IMR-90 (cell line): ENCODE measurements at regions not wholly inside any gene's neighbourhood (a gene's known extent, or its start where the extent isn't known, plus 50 kb on each side); places are given as distances from the start of the nearest gene placed in this dataset.

ENCODE experiments used
- ATAC-seq: fragments of 200-7000 bp; cut with Tn5 transposase; 2 replicates; pipeline ENCODE4 v1.9.1; 2020; ENCODE audit warnings: low read depth, mild to moderate bottlenecking, moderate library complexity
- BruUV-seq: library from RNA; stranded (reverse); fragments of 400-500 nt; replicated peaks from 2 replicates; lab custom pipeline; 2021; lab: Mats Ljungman, UMichigan
- CTCF ChIA-PET: fragments of 300-600 bp; formaldehyde crosslinking; extraction: SDS; loops from one replicate; lab custom pipeline; 2021; ENCODE audit warnings: antibody characterized with exemption; lab: Yijun Ruan, JAX
- POLR2A ChIA-PET: fragments of 300-600 bp; sonication (Branson Sonifier 250); formaldehyde crosslinking; loops from one replicate; lab custom pipeline; 2022; ENCODE audit warnings: antibody characterized with exemption; ENCODE audit not compliant: unreplicated experiment; lab: Charles Lee
- DNase-seq: peaks from one replicate; pipeline ENCODE4 v3.0.0; 2013
- H2AFZ ChIP-seq: replicated peaks from 2 replicates; pipeline ENCODE3; 2013; ENCODE audit warnings: low read length, mild to moderate bottlenecking; ENCODE audit not compliant: poor library complexity
- H2AK5ac ChIP-seq: 2 replicates; pipeline ENCODE4 v1.6.1; 2013; ENCODE audit warnings: low read depth, low read length, inconsistent platforms
- H2AK9ac ChIP-seq: replicated peaks from 2 replicates; pipeline ENCODE3; 2013; ENCODE audit warnings: mild to moderate bottlenecking, low read depth, low read length, moderate library complexity; ENCODE audit not compliant: poor library complexity
- H2BK120ac ChIP-seq: 2 replicates; pipeline ENCODE4 v1.6.1; 2013; ENCODE audit warnings: low read depth, low read length, inconsistent platforms
- H2BK15ac ChIP-seq: 3 replicates; pipeline ENCODE4 v1.6.1; 2013; ENCODE audit warnings: low read depth, low read length, inconsistent platforms
- H2BK20ac ChIP-seq: 2 replicates; pipeline ENCODE4 v1.6.1; 2013; ENCODE audit warnings: low read depth, mild to moderate bottlenecking, inconsistent platforms, low read length, moderate library complexity
- H2BK5ac ChIP-seq: 2 replicates; pipeline ENCODE4 v1.6.1; 2013; ENCODE audit warnings: mild to moderate bottlenecking, low read depth, low read length, inconsistent platforms; ENCODE audit not compliant: poor library complexity, severe bottlenecking
- H3K14ac ChIP-seq: replicated peaks from 2 replicates; pipeline ENCODE4 v1.6.1; 2013; ENCODE audit warnings: low read depth, low read length, inconsistent platforms
- H3K18ac ChIP-seq: 2 replicates; pipeline ENCODE4 v1.6.1; 2013; ENCODE audit warnings: low read depth, low read length, control low read depth
- H3K23ac ChIP-seq: 2 replicates; pipeline ENCODE4 v1.6.1; 2013; ENCODE audit warnings: low read depth, low read length, inconsistent platforms
- H3K27ac ChIP-seq: 2 replicates; pipeline ENCODE4 v1.5.1; 2013; ENCODE audit warnings: mild to moderate bottlenecking, control low read depth, low read length; ENCODE audit not compliant: insufficient read depth
- H3K27me3 ChIP-seq: 2 replicates; pipeline ENCODE4 v1.6.1; 2013; ENCODE audit warnings: low read length; ENCODE audit not compliant: control insufficient read depth, insufficient read depth
- H3K36me3 ChIP-seq: 2 replicates; pipeline ENCODE4 v1.6.1; 2013; ENCODE audit warnings: low read length, mixed read lengths; ENCODE audit not compliant: control insufficient read depth, insufficient read depth
- H3K4ac ChIP-seq: 2 replicates; pipeline ENCODE4 v1.6.1; 2013; ENCODE audit warnings: low read depth, low read length, inconsistent platforms
- H3K4me1 ChIP-seq: 2 replicates; pipeline ENCODE4 v1.6.1; 2013; ENCODE audit warnings: low read length, mixed read lengths; ENCODE audit not compliant: control insufficient read depth, insufficient read depth
- H3K4me2 ChIP-seq: 2 replicates; pipeline ENCODE4 v1.6.1; 2013; ENCODE audit warnings: low read depth, mild to moderate bottlenecking, control low read depth, low read length, moderate library complexity
- H3K4me3 ChIP-seq: 2 replicates; pipeline ENCODE4 v1.5.1; 2013; ENCODE audit warnings: low read depth, mild to moderate bottlenecking, control low read depth, low read length, moderate library complexity; ENCODE audit not compliant: insufficient read depth
- H3K56ac ChIP-seq: 2 replicates; pipeline ENCODE4 v1.6.1; 2013; ENCODE audit warnings: low read length, inconsistent platforms; ENCODE audit not compliant: insufficient read depth; ENCODE audit errors: extremely low read depth
- H3K79me1 ChIP-seq, 2 experiments: 2 replicates each; pipeline ENCODE4 v1.6.1; 2013; ENCODE audit warnings: low read length in 2 of 2, inconsistent platforms in 1 of 2, low read depth in 1 of 2
- H3K9ac ChIP-seq: 2 replicates; pipeline ENCODE4 v1.6.1; 2013; ENCODE audit warnings: low read depth, low read length, control low read depth
- H3K9me1 ChIP-seq: 2 replicates; pipeline ENCODE4 v1.6.1; 2013; ENCODE audit warnings: low read length, inconsistent platforms; ENCODE audit not compliant: insufficient read depth
- H3K9me3 ChIP-seq: 2 replicates; pipeline ENCODE4 v1.6.1; 2013; ENCODE audit warnings: low read length; ENCODE audit not compliant: control insufficient read depth, insufficient read depth
- H4K20me1 ChIP-seq: 2 replicates; pipeline ENCODE4 v1.6.1; 2013; ENCODE audit warnings: low read length, inconsistent platforms; ENCODE audit not compliant: insufficient read depth
- H4K5ac ChIP-seq: 2 replicates; pipeline ENCODE4 v1.6.1; 2013; ENCODE audit warnings: mild to moderate bottlenecking, low read depth, low read length, control low read depth
- H4K8ac ChIP-seq, 2 experiments: 2 replicates each; pipeline ENCODE4 v1.6.1; 2013; ENCODE audit warnings: low read depth in 2 of 2, low read length in 2 of 2, control low read depth in 1 of 2, inconsistent platforms in 1 of 2
- H4K91ac ChIP-seq: 2 replicates; pipeline ENCODE4 v1.6.1; 2013; ENCODE audit warnings: low read depth, low read length, inconsistent platforms; ENCODE audit not compliant: insufficient read depth
- BHLHE40 ChIP-seq: fragments of 150-350 bp; IDR thresholded peaks from 2 replicates; pipeline ENCODE4 v1.6.1; 2016; ENCODE audit warnings: mild to moderate bottlenecking, low read depth, low read length
- CEBPB ChIP-seq: IDR thresholded peaks from 2 replicates; pipeline ENCODE4 v1.6.1; 2012; ENCODE audit warnings: low read depth, low read length, improper control_type of control experiment
- CHD1 ChIP-seq: IDR thresholded peaks from 2 replicates; pipeline ENCODE4 v1.6.1; 2012; ENCODE audit warnings: low read depth, low read length, improper control_type of control experiment
- CTCF ChIP-seq: conservative IDR thresholded peaks from 2 replicates; pipeline ENCODE4 v1.5.1; 2012; ENCODE audit warnings: mild to moderate bottlenecking, low read depth, low read length, improper control_type of control experiment
- FOS ChIP-seq: fragments of 150-350 bp; IDR thresholded peaks from 2 replicates; pipeline ENCODE4 v1.6.1; 2016; ENCODE audit warnings: low read depth, low read length
- MAFK ChIP-seq: IDR thresholded peaks from 2 replicates; pipeline ENCODE4 v1.6.1; 2012; ENCODE audit warnings: low read depth, low read length, improper control_type of control experiment
- MAZ ChIP-seq: IDR thresholded peaks from 2 replicates; pipeline ENCODE4 v1.6.1; 2012; ENCODE audit warnings: low read depth, mild to moderate bottlenecking, low read length, improper control_type of control experiment, moderate library complexity, borderline replicate concordance
- MXI1 ChIP-seq: IDR thresholded peaks from 2 replicates; pipeline ENCODE4 v1.6.1; 2012; ENCODE audit warnings: low read depth, mild to moderate bottlenecking, low read length, moderate library complexity, borderline replicate concordance
- NFE2L2 ChIP-seq: fragments of 150-350 bp; IDR thresholded peaks from 2 replicates; pipeline ENCODE4 v1.6.1; 2016; ENCODE audit warnings: low read depth, mild to moderate bottlenecking, low read length
- POLR2A ChIP-seq: IDR thresholded peaks from 2 replicates; pipeline ENCODE4 v1.6.1; 2012; ENCODE audit warnings: mild to moderate bottlenecking, low read depth, low read length
- RAD21 ChIP-seq: IDR thresholded peaks from 2 replicates; pipeline ENCODE4 v1.6.1; 2012; ENCODE audit warnings: low read length, improper control_type of control experiment
- RCOR1 ChIP-seq: IDR thresholded peaks from 2 replicates; pipeline ENCODE4 v1.6.1; 2012; ENCODE audit warnings: mild to moderate bottlenecking, low read length, improper control_type of control experiment; ENCODE audit not compliant: insufficient replicate concordance
- RFX5 ChIP-seq: IDR thresholded peaks from 2 replicates; pipeline ENCODE4 v1.8.0; 2012; ENCODE audit warnings: low read depth, mild to moderate bottlenecking, low read length, moderate library complexity
- SMC3 ChIP-seq: fragments of 150-350 bp; IDR thresholded peaks from 2 replicates; pipeline ENCODE4 v1.6.1; 2016; ENCODE audit warnings: low read depth, mild to moderate bottlenecking, antibody characterized with exemption, low read length, moderate library complexity
- WGBS, 2 experiments: methylation state at CpG; one replicate each; pipeline versions ENCODE4 v1.1.5 to v1.1.7; 2013; ENCODE audit warnings: missing lambda C conversion rate in 2 of 2; ENCODE audit not compliant: insufficient read length in 1 of 2; ENCODE audit errors: extremely low coverage in 2 of 2; 5-methylcytosine and 5-hydroxymethylcytosine counted together
- dilution Hi-C: fragments of 300-500 bp; cut with HindIII; formaldehyde crosslinking; loops from one replicate; pipeline ENCODE4 v1.14.3; 2018; ENCODE audit warnings: low sequenced_read_pairs; ENCODE audit not compliant: unreplicated experiment
- in situ Hi-C: fragments of 300-500 bp; cut with MboI; formaldehyde crosslinking; loops from 3 replicates; pipeline ENCODE4 v1.14.3; 2019; ENCODE audit warnings: low sequenced_read_pairs, inconsistent platforms, mixed read lengths
- intact Hi-C: fragments of 100-400 bp; cut with micrococcal nuclease; formaldehyde crosslinking; loops from 2 replicates; pipeline ENCODE4 v1.10.0; 2022
- TF ChIP-seq, protein P1 (sequence below): fragments of 150-350 bp; IDR thresholded peaks from 2 replicates; pipeline ENCODE4 v1.6.1; 2017; ENCODE audit warnings: mild to moderate bottlenecking, antibody characterized with exemption, low read length, low read depth
- TF ChIP-seq, protein P2 (sequence below): fragments of 150-350 bp; IDR thresholded peaks from 2 replicates; pipeline ENCODE4 v1.6.1; 2016; ENCODE audit warnings: low read depth, mild to moderate bottlenecking, low read length, moderate library complexity, borderline replicate concordance

DNA sequence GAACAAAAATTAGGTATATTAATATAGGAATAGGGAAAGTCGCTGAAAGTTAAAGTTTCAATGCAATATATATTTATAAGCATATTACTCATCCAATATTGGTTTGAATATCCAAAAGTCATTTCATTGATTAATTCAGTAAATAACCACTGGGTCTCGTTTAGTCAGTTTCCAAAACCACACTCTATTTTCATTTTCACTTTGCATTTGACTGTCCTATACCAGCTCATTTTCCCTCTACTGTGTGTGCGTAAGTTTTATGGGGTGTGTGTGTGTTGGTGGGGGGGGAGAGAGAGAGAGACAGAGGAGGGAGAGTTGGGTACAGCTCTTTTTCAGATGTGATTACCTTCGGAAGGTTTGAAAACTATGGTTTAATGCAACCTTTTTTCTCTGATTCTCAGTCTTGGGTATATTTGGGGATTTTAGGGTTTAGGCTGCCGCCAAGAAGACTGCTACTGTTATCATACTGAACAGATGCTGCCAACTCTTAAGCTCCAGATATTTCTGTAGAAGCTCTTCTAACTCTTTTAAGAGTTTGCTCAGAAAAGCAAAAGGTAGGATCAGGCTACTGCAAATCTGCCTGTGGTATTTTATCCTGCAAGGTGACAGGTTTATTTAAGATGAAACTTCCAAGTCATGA, 1427.4 kb downstream of the PCDH7 start:
- intact Hi-C loops, result no loop called here
- no peak overlapping the region for H2BK15ac ChIP-seq
- H2AK9ac ChIP-seq, result no peak overlapping the region
- no peak overlapping the region for H3K14ac ChIP-seq
- H3K36me3 ChIP-seq, result no peaks in the 10 kb centered on the region
- no peak overlapping the region for H2BK20ac ChIP-seq
- H3K79me1 ChIP-seq, result no peaks in the 10 kb centered on the region
- POLR2A ChIA-PET, result no interaction called here
- no peak overlapping the region for H3K4me3 ChIP-seq
- CTCF ChIA-PET, result no interaction called here
- no peak overlapping the region for H2BK120ac ChIP-seq
- no peak overlapping the region for H3K27ac ChIP-seq
- H3K4me2 ChIP-seq, result no peak overlapping the region
- H3K9ac ChIP-seq, result no peak overlapping the region
- no peak overlapping the region for H4K91ac ChIP-seq
- H4K20me1 ChIP-seq, result no peaks in the 10 kb centered on the region
- no peak overlapping the region for H2AK5ac ChIP-seq
- DNase-seq, result no peak
- H3K27me3 ChIP-seq, result no peaks in the 10 kb centered on the region
- no peak overlapping the region for H2BK5ac ChIP-seq
- H4K5ac ChIP-seq, result no peak overlapping the region
- no TSS peak for BruUV-seq
- no peak overlapping the region for H3K23ac ChIP-seq
- H3K4ac ChIP-seq, result no peak overlapping the region
- dilution Hi-C loops, result no loop called here
- no peak overlapping the region for H3K56ac ChIP-seq
- H3K9me3 ChIP-seq, result no peaks in the 10 kb centered on the region
- no peak overlapping the region for H2AFZ ChIP-seq
- no peaks in the 10 kb centered on the region for H3K9me1 ChIP-seq
- TF ChIP-seq NFE2L2 (no peak), RCOR1 (no peak), CTCF (no peak), RFX5 (no peak), BHLHE40 (no peak), MAFK (no peak), RAD21 (no peak), MAZ (no peak), SMC3 (no peak), POLR2A (no peak), MXI1 (no peak), CEBPB (no peak), FOS (no peak), CHD1 (no peak)
- TF ChIP-seq, protein P1, sequence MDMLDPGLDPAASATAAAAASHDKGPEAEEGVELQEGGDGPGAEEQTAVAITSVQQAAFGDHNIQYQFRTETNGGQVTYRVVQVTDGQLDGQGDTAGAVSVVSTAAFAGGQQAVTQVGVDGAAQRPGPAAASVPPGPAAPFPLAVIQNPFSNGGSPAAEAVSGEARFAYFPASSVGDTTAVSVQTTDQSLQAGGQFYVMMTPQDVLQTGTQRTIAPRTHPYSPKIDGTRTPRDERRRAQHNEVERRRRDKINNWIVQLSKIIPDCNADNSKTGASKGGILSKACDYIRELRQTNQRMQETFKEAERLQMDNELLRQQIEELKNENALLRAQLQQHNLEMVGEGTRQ, result no peak
- TF ChIP-seq, protein P2, sequence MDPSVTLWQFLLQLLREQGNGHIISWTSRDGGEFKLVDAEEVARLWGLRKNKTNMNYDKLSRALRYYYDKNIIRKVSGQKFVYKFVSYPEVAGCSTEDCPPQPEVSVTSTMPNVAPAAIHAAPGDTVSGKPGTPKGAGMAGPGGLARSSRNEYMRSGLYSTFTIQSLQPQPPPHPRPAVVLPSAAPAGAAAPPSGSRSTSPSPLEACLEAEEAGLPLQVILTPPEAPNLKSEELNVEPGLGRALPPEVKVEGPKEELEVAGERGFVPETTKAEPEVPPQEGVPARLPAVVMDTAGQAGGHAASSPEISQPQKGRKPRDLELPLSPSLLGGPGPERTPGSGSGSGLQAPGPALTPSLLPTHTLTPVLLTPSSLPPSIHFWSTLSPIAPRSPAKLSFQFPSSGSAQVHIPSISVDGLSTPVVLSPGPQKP, result no peak
- no peak overlapping the region for H4K8ac ChIP-seq
- no peak overlapping the region for H3K18ac ChIP-seq
- no CpG with 5 or more reads among the region's 5 CpGs for WGBS, 2 experiments
- H3K4me1 ChIP-seq, result no peaks in the 10 kb centered on the region
- in situ Hi-C loops, result no loop called here
- ATAC-seq, result no peak
